HTR-8/SVneo (cell line): ENCODE measurements at regions not wholly inside any gene's neighbourhood (a gene's known extent, or its start where the extent isn't known, plus 50 kb on each side); places are given as distances from the start of the nearest gene placed in this dataset.
"Not testable (repeated sequence)": the region's sequence is repeated elsewhere in the genome, so short reads cannot be mapped to it uniquely, and the experiment has no call there.

Experiments
- DNase-seq: peaks from one replicate; pipeline ENCODE4 v3.0.0; 2011; ENCODE audit warnings: low spot score, mixed read lengths; ENCODE audit not compliant: insufficient read length
- FAIRE-seq: peaks from 2 replicates; lab custom pipeline; 2011; peaks lifted over from hg19 to GRCh38; lab: Jason Lieb, UNC

DNA sequence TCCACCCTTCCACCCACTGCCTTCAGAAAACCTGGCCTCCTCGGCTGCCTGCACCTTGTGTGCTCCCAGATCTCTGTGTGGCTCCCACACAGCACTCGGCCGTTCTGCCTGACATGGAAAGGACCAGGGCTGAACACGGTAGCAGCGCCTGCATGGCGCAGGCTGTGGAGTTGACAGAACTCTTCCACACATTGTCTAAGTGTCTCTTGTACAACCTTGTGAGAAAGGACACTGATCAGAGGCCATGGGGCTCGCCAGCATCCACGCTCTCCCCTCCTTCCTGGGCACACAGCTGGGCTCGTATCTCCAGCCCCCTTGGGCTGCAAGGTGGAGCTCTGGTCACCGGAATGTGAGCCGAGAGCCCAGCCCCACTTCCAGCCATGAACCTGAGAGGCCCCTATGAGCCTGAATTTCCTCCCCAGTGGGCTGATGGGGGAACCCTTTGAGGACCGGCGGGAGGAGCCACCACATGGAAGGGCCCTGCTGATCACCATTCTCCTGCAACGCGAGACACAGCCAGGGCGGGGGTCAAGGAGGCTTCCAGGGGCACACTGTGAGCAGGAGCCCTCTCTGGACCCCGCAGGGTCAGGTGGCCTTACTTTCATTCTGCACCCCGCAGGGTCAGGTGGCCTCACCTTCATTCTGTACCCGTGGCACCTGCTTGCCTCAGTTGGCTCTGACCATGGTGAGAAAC is 314.2 kb upstream of the MYT1L start:
- no peak for DNase-seq
- no peak for FAIRE-seq

DNA sequence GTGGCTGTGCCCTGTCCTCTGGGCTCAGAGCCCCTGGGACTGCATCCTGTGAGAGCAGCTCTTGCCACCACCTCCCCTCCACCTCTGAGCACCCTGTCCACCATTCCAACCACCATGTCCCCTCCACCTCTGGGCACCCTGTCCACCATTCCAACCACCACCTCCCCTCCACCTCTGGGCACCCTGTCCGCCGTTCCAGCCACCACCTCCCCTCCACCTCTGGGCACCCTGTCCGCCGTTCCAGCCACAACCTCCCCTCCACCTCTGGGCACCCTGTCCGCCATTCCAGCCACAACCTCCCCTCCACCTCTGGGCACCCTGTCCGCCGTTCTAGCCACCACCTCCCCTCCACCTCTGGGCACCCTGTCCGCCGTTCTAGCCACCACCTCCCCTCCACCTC is 313.7 kb upstream of the MYT1L start:
- not testable (repeated sequence) for DNase-seq
- FAIRE-seq, result peak; percentile 46

DNA sequence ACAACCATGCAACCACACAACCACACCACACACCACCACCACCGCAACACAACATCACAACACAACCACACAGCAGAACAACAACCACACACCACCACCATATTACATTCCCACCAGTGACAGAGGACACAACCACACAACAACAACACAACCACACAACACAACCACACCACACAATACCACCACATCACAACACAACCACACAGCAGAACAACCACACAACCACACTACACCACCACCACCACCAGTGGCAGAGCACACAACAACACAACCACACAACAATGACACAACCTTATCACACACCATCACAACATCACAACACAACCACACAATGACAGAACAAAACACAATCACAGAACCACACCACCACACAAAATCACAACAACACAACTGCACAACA is 313.0 kb upstream of the MYT1L start:
- DNase-seq, result no peak
- FAIRE-seq, result no peak

DNA sequence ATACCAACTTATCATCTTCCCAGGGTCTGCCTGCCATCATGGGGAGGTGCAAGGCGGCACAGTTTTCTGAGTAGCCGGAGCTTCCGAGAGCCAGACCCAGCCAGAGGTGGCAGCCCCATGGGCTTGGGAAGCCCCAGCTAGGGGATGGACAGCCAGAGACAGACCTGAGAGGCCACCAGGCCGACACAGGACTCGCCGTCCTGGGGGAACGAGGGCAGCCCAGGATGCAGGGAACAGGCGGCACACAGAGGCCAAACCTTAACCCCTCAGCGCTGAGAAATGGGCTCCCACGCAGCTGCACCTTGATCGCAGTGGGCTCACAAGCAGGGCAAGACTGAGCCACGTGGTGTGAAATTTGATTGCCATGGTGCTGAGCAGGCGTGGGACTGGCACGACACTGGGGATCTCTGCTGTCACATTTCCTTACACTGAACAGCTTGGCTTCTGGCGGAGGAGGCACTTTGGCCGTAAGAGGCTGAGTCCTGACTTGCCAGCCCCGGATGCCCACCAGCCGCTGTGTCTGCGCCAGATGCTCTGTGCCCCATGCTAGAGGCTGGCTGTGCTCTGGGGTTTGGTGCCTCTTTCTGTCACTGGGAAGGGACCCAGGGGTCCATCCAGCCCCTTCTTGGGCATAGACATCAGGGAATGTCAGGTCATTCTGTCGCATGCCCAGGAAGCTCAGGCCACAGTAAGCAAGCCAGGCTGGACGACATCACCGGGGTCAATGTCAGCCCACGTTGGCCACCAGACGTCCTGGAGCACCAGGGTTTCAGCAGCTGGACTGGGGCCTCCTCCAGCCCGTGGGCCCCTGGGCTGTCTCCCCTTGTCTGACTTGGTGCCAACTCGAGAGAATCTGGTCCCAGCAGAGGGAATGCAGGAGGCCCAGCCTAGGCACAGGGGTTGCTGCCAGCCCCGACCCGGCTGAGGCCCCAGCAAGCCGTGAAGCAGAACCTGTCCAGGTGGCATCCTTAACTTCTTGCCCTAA is 312.1 kb upstream of the MYT1L start:
- no peak for DNase-seq
- FAIRE-seq, result no peak

DNA sequence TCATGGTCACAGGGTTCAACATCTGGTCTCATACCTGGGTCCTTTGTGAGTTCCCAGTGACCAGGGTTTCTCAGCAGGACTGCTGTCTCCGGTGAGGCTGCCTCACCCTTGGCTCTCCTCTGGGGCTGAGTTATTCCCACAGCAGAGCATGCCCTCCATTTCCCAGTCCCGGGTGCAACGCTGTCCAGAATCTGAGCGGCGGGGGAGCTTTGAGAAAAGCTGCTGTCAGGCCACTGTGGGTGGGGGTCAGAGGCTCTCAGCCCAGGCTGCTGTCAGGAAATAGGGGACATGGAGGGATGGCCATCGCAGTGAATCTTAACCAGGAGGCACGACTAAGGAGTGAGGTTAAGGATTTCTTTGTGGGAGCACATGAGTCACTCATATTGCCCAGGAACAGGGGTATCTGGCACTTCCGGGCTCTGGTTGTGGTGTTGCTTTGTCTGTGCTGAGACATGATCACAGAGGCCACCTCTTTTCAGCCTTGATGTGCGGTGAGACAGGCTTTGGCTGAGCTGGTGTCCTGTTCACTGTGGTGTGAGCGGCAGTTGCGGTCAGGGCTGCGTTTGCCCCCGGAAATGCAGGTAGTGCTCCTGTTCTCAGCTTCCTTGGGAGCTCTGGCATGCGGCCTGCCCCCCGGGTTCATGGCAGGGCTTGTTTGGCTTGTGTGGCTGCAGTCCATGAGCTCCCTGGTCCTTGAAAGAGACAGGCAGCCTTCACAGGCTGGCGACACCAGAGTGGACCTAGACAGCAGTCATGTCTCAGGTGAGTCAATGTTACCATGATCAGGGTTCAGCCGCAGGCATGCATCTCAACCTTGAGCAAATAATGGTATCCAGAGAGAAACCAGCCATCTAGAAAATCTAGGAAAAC is 310.7 kb upstream of the MYT1L start:
- FAIRE-seq (no peak), DNase-seq (no peak)

DNA sequence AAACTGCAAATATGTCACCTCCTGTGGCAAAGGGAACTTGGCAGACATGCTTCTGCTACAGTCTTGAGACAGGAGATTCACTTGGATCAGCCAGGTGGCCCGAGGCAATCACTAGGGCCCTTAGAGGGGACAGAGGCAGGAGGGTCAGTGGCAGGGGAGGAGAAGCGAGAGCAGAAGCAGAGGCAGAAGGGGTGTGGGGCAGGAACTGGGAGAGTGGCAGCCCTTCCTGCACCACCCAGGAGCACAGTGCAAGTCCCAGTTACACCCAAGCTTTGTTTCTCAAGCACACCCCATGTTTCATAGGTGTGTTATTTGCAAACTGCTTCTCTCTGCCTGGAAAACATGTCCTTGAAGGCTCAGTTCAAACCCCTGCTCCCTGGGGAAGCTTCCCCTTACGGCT is 309.7 kb upstream of the MYT1L start:
- DNase-seq (no peak), FAIRE-seq (no peak)

DNA sequence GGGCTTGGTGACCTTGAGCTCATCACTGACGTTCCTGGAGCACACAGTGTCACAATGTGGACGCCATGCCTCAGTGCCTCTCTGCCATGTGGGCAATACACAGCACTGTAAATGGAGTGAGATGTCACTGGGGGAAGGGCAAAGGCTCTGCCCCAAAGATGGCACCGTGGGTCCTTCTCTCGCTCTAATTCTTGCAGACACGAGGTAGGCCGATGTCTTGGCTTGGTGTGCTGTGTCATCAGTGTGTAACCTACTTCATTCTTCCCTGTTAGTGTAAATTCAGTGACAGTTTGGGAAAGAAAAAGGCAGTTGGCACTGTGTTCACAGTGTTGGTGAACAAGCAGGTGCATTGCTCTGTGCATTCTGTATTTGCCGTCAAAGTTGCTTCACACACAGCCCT is 309.3 kb upstream of the MYT1L start:
- no peak for FAIRE-seq
- no peak for DNase-seq

DNA sequence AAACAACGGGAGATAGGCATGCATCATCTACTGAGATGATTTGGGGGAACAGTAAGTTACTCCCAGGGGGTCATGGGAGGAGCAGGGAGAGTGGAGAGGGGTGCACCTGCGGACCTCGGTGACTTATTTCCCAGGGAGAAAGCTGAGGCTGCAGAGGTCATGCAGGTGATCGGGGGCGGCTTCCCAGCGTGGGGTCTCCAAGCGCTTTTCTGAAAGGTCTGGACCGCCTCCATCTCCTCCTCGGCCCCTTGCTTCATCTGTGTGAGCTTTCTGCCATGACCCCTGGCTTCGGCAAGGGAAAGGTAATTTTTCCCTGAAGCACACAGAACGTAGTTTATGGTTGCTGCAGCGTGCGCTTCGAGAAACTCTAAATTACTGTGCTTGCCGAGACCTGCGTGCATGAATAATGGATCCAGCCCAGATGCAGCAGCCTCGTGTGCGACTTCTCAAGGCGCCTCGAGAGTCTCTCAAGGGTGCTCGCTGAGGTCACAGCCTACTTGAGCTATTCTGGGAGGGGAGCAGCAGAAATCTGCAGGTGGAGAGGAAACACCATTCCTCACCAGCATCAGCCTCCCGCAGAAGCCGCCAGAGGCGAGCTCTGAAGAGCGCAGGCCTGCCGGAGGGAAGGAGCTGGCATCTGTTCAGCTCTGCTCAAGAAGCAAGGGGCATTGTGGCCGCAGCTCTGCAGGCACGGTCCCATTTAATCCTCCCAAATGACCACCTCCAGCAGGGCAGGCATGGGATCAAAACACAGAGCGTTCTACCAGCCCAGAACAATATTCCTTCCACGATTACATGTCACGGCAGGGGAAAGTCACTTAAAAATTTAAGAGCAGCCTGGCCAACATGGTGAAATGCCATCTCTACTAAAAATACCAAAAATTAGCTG is 308.4 kb upstream of the MYT1L start:
- DNase-seq (no peak), FAIRE-seq (no peak)

DNA sequence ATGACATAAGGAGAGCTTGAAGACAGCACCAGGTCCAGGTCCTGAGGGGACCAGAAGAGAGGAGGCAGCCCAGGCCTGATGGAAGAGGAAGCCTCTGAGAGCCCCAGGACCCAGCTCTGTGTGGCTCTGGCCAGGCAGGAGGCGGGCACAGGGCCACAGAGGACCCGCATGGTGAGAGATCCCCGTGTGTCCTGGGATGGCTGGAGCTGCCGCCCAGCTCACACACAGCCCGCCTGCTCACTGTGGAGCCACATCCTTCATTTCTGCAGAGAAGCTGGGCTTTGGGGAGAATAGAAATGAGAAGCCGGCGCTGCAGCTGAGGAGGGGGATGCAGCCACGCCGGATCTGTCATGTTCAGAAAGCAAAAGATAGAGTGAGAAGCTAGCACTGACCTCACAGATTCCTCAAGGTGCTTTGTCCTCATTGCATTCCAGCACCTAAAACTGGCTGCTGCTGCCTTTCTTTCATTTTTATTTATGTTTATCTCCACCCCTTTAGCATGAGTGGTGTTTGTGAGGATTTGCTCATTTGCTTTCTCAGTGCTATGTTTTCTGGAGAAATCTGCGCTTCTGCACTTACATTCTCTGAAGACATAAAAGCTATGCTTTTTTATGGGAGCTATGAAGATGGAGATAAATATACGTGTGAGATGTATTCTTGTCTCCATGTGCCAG is 307.6 kb upstream of the MYT1L start:
- DNase-seq (no peak), FAIRE-seq (no peak)

DNA sequence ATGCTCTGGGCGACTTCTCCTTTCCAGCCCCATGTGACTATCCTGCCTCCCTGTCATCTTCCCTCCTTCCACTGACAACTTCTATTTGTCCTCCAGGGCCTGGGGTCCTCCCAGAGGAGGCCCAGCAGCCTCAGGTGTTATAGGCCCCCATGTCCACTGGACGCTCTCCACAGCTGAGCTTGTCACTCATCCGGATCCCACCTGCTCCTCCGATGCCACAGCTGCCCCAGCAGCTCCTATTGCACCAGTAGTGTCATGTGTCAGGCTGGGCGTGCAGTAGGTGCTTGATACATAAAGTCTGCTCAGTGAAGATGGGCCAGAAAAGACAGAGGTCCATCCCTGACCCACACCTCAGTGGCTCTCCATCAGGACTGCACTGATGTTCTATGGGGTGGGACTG is 305.7 kb upstream of the MYT1L start:
- DNase-seq, result no peak
- FAIRE-seq, result no peak

DNA sequence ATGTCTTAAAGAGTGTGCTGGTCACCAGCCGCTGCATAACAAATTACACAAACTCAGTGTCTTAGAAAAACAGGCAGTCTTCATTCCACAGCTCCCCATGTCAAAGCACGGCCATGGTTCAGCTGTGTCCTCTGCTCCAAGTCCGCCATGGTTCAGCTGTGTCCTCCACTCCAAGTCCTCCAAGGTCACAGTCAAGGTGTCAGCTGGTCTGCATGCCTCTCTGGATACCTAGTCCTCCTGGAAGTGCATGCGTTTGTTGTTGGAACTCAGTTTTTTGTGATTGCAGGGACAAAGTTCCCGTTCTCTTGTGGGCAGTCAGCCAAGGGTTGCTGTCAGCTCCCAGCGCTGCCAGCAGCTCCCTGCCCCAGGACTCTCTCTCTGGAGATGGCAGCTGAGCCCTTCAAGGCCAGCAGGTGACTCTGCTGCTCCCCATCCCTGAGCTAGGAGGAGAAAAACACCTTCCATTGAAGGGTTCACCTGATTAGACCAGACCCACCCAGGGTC is 304.0 kb upstream of the MYT1L start:
- FAIRE-seq (no peak), DNase-seq (no peak)

DNA sequence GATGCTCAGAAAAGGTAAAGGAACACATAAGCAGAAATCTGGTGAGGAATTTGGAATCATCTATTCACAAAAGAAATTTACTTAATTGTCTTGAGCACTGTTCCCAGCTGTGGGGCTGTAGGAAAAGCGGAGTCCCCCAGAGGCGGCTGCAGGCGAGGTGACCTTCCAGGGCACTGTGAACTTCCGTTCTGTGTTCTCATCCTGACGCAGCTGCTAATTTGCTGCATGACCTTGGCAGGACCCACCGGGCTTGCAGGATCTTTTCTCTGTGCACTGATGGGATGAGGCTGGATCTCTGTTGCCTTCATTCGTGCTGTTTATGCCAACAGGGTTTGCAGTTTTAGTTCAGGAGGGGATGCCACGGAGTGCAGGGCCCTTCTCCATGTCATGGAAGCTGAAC is 301.9 kb upstream of the MYT1L start:
- no peak for FAIRE-seq

DNA sequence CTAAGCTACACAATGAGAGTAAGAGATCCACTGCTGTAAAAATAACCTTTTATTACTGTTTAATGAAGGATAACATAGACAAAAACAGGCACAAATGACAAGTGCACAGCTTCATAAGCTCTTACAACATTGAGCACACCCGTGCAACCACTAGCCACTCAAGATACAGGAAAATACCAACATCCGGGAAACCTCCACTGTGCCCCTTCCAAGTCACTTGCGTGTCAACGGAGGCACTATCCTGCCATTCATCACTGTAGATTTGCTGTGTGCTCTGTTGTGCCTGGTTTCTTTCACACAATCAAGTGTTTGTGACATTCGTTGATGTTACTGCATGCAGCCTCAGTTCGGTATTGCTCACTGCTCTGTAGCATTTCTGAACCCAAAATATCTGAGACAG is 292.9 kb upstream of the MYT1L start:
- FAIRE-seq, result no peak

More for the DNA sequence above, 301.9 kb upstream of the MYT1L start:
- no peak for DNase-seq

DNA sequence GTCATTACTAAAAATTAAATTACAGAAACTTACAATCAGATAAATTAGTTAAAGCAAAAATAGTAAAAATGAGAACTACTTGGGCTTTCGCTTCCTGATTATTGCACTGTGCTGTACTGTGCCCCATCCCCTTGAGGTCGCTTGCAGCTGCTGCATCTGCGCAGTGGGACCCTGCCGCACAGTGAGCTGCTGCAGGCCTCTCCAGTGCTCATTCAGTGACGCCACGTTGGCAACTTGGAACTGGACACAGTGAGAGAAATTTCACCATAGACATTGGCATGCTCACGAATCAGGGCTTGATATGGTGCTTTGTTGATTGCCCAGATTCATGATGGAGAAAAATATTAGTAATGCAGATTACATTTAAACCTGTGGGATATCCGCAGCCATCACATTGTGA is 290.8 kb upstream of the MYT1L start:
- FAIRE-seq (no peak), DNase-seq (no peak)

More for the DNA sequence above, 292.9 kb upstream of the MYT1L start:
- DNase-seq, result no peak

DNA sequence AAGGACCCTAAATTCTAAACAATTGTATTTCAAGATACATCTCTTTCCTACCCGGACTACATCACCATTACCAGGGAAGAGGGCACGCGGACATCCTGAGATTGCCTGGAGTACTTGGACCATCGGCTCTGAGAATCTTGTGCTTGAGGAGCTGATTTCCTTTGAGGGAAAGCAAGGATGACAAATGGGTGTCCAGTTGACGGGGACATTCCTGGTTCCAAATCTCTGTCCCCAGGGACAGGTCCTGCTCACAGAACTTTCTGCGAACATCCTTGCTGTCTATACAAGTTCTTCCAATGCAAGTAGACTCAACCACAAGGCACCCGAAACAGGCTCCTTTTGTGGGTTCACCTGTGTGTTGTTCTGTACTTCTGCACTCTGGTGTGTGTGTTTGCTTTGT is 289.5 kb upstream of the MYT1L start:
- DNase-seq (no peak), FAIRE-seq (no peak)

DNA sequence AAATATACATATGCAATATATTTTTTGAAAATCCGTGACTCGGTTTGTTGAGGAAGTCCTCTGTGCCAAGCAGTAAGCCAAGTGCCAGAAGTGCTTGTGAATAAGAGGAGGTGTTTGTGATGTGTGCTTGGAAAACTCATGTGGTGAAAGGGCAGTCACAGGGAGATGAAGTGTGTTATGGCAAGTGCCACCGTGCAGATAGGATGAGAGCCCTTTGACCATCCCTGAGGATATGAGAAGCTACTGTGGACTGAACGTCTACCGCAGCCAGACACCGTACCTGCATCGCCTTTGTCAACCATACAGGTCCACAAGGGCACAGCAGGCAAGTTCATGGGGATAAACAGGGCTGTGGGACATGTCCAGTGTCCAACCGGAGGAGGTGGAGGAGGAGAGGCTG is 288.9 kb upstream of the MYT1L start:
- DNase-seq (no peak), FAIRE-seq (no peak)

DNA sequence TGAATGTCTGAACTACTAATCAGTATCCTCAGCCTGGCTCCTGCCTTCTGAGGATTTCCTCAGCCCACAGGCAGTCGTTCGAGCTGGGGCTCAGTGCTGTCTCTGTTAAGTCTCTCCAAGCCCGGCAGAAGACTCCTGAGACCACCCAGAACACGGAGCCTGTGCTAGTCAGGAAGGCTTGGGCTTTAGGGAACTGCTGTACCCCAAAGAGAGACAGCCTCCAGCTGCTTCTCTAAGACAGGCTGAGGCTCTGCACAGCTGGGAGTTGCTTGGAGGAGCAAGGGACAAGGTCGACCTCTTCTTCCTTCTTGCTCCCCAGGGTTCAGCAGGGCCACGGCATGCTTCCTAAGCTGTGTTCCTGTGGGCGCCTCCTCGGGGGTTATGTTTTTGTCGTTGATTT is 283.4 kb upstream of the MYT1L start:
- DNase-seq, result no peak
- FAIRE-seq, result no peak

DNA sequence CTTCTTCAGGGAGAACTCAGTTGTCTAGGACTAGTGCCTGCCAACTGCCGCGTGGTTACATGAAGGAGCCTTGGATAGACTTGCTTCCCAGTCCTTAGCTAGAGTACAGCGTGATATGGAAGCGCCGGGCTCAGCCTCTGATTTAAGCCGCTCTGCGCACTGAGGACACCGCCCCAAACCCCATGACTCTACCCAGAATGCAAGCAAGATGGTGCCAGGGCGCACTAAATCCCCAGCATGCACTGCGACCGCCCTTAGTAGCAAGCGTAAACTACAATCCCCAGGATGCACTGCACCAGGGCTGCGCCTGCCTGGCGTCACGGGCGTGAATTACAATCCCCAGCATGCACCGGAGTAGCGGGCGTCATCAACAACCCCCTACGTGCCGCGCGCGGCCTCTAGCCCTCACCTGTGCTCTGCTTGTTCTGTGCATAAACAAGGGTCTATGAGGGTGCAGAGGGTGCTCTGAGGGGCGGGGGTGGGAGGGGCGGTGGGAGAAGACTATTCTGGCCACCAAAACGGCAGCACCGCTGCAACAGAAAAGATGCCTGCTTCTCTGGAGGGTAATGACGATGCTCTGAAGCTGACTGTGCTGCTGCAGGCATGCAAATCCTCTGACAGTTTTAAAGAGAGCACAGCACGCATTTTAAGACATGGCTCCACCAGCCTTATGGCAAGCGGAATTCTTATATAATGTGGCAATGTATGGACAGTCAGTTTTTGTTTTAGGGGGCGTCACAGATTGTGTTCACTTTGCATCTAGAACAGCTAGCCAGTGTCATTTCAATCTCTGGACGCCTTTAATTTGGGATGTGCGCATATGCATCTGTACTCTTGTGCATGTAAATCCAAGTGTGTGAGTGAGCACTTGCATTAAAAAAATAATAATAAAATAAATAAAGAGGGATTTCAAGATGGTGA is 282.5 kb upstream of the MYT1L start:
- DNase-seq (peak; percentile 90), FAIRE-seq (peak; percentile 100)
